A549 (cell line): ENCODE measurements at regions not wholly inside any gene's neighbourhood (a gene's known extent, or its start where the extent isn't known, plus 50 kb on each side); places are given as distances from the start of the nearest gene placed in this dataset.

Experiments used
- ATAC-seq, 2 experiments: fragments of 200-7000 bp in 1 of 2; fragments of >200 bp in 1 of 2; cut with Nextera tagmentation in 1 of 2; cut with Tn5 transposase in 1 of 2; 3 replicates each; pipeline versions ENCODE4 v1.8.0 to v1.9.1; 2018 to 2020; ENCODE audit warnings: mild to moderate bottlenecking in 1 of 2, moderate library complexity in 1 of 2
- CTCF ChIA-PET: fragments of 300-600 bp; sonication (Branson Sonifier 250); formaldehyde crosslinking; extraction: SDS; loops from one replicate; lab custom pipeline; 2021; ENCODE audit warnings: antibody characterized with exemption, inconsistent platforms; lab: Yijun Ruan, JAX
- POLR2A ChIA-PET: fragments of 350-600 bp; formaldehyde crosslinking; extraction: SDS; loops from one replicate; lab custom pipeline; 2021; ENCODE audit warnings: antibody characterized with exemption, inconsistent platforms; lab: Yijun Ruan, JAX
- DNase-seq, 2 experiments: peaks; one replicate each; pipeline versions ENCODE4 v3.0.0 to v3.0.0-alpha.2; 2011 to 2016; ENCODE audit warnings: low read depth in 1 of 2, low spot score in 1 of 2
- FAIRE-seq: peaks from 2 replicates; lab custom pipeline; 2011; peaks lifted over from hg19 to GRCh38; lab: Jason Lieb, UNC
- H3K27ac ChIP-seq, 2 experiments: fragments of >200 bp; sonication (Bioruptor Twin); formaldehyde crosslinking; 3 replicates each; pipeline ENCODE4 v1.5.1; 2016 to 2017
- H3K4me1 ChIP-seq: fragments of >200 bp; sonication (Bioruptor Twin); formaldehyde crosslinking; 3 replicates; pipeline ENCODE4 v1.6.1; 2016
- H3K4me2 ChIP-seq: fragments of >200 bp; sonication (Bioruptor Twin); formaldehyde crosslinking; 3 replicates; pipeline ENCODE4 v1.6.1; 2016
- H3K4me3 ChIP-seq: fragments of >200 bp; sonication (Bioruptor Twin); formaldehyde crosslinking; 3 replicates; pipeline ENCODE4 v1.5.1; 2016
- H3K9me3 ChIP-seq: fragments of >200 bp; sonication (Bioruptor Twin); formaldehyde crosslinking; 3 replicates; pipeline ENCODE4 v1.6.1; 2016
- ATOH8 ChIP-seq: fragments of 250-450 bp; sonication (Bioruptor Pico); IDR thresholded peaks from 2 replicates; pipeline ENCODE4 v1.5.0; 2020; ENCODE audit warnings: low read depth, mild to moderate bottlenecking, moderate library complexity
- BHLHE40 ChIP-seq: IDR thresholded peaks from 2 replicates; pipeline ENCODE4 v1.6.1; 2012; ENCODE audit warnings: low read depth, low read length, inconsistent platforms
- EHF ChIP-seq: fragments of 250-450 bp; sonication (Bioruptor Pico); IDR thresholded peaks from 2 replicates; pipeline ENCODE4 v1.5.0; 2020; ENCODE audit warnings: mild to moderate bottlenecking
- EP300 ChIP-seq, 2 experiments: fragments of >200 bp; sonication (Bioruptor Twin); formaldehyde crosslinking; IDR thresholded peaks; 2 replicates in 1 of 2; 3 replicates in 1 of 2; pipeline ENCODE4 v1.6.1; 2016 to 2017
- ESRRA ChIP-seq: fragments of 150-350 bp; IDR thresholded peaks from 2 replicates; pipeline ENCODE4 v1.6.1; 2014; ENCODE audit warnings: mild to moderate bottlenecking, low read length, borderline replicate concordance
- FOSB ChIP-seq: fragments of 250-450 bp; sonication (Bioruptor Pico); IDR thresholded peaks from 2 replicates; pipeline ENCODE4 v1.5.0; 2020; ENCODE audit warnings: mild to moderate bottlenecking, moderate library complexity
- HOXA7 ChIP-seq: fragments of 250-450 bp; sonication (Bioruptor Pico); IDR thresholded peaks from 2 replicates; pipeline ENCODE4 v1.5.0; 2020; ENCODE audit warnings: mild to moderate bottlenecking, moderate library complexity
- JUN ChIP-seq, 2 experiments: fragments of >200 bp; sonication (Bioruptor Twin); formaldehyde crosslinking; IDR thresholded peaks; 2 replicates in 1 of 2; 3 replicates in 1 of 2; pipeline ENCODE4 v1.6.1; 2016 to 2017
- KDM1A ChIP-seq: fragments of 200-600 bp; sonication (generic); IDR thresholded peaks from 2 replicates; pipeline ENCODE4 v1.6.1; 2016; ENCODE audit warnings: low read depth, mild to moderate bottlenecking
- MAFK ChIP-seq: fragments of 450-650 bp; IDR thresholded peaks from 2 replicates; pipeline ENCODE4 v1.6.1; 2014; ENCODE audit not compliant: partially characterized antibody
- MAX ChIP-seq: IDR thresholded peaks from 2 replicates; pipeline ENCODE4 v1.6.1; 2012
- MYC ChIP-seq: IDR thresholded peaks from 2 replicates; pipeline ENCODE4 v1.6.1; 2012; ENCODE audit warnings: mild to moderate bottlenecking, inconsistent platforms, low read length, improper control_type of control experiment, borderline replicate concordance
- NFE2L2 ChIP-seq: fragments of 150-350 bp; conservative IDR thresholded peaks from 2 replicates; pipeline ENCODE4 v1.6.1; 2014; ENCODE audit warnings: low read length
- POLR2AphosphoS2 ChIP-seq: conservative IDR thresholded peaks from 2 replicates; pipeline ENCODE4 v1.6.1; 2012; ENCODE audit warnings: low read length, improper control_type of control experiment, inconsistent platforms
- RAD21 ChIP-seq, 2 experiments: fragments of >200 bp in 1 of 2; sonication (Bioruptor Twin) in 1 of 2; formaldehyde crosslinking in 1 of 2; IDR thresholded peaks in 1 of 2; conservative IDR thresholded peaks in 1 of 2; 2 replicates in 1 of 2; 3 replicates in 1 of 2; pipeline ENCODE4 v1.6.1; 2012 to 2018; ENCODE audit warnings: inconsistent platforms in 1 of 2
- RFX5 ChIP-seq: fragments of 450-650 bp; IDR thresholded peaks from 2 replicates; pipeline ENCODE4 v1.7.1; 2014; ENCODE audit warnings: antibody characterized with exemption, mild to moderate bottlenecking, moderate library complexity
- TP53 ChIP-seq: fragments of 250-450 bp; sonication (Bioruptor Pico); IDR thresholded peaks from 2 replicates; pipeline ENCODE4 v1.5.0; 2021; ENCODE audit warnings: mild to moderate bottlenecking, moderate library complexity
- USF2 ChIP-seq: fragments of 450-650 bp; IDR thresholded peaks from 2 replicates; pipeline ENCODE4 v1.6.1; 2014; ENCODE audit warnings: antibody characterized with exemption
- WGBS: methylation state at CpG from one replicate; pipeline ENCODE4 v1.1.6; 2017; ENCODE audit errors: missing lambda C conversion rate; 5-methylcytosine and 5-hydroxymethylcytosine counted together
- TF ChIP-seq, protein P1 (sequence below): fragments of >200 bp; sonication (Bioruptor Twin); formaldehyde crosslinking; IDR thresholded peaks from 3 replicates; pipeline ENCODE4 v1.6.1; 2016
- TF ChIP-seq, protein P2 (sequence below): IDR thresholded peaks from 2 replicates; pipeline ENCODE4 v1.6.1; 2012

DNA sequence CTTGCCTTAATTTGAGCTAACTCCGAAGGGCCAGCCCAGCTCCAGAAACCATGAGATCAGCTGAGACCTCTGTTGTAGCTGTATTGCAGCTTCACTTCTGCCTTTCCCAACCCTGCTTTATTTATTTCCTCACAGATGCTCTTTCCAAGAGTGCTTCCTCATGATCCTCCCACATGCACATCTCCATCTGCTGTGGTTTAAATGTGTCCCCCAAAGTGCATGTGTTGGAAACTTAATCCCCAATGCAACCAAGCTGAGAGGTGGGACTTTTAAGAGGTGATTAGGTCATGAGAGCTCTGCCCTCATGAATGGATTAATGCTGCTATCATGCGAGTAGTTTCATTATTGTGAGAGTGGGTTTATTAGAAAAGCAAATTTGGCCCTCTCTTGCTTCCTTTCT, 164.4 kb upstream of the TAB2 start:
- Histone ChIP-seq H3K4me1 (no peaks in the 10 kb centered on the region), H3K4me3 (no peak overlapping the region), H3K9me3 (no peaks in the 10 kb centered on the region), H3K27ac (no peak overlapping the region), H3K4me2 (no peak overlapping the region)
- no peak for DNase-seq
- no peak for FAIRE-seq
- 50% methylated on average over 2 of the region's 2 CpGs for WGBS
- TF ChIP-seq RFX5, result no peak
- POLR2A ChIA-PET, result no interaction called here
- CTCF ChIA-PET, result no interaction called here
- no peak for ATAC-seq

DNA sequence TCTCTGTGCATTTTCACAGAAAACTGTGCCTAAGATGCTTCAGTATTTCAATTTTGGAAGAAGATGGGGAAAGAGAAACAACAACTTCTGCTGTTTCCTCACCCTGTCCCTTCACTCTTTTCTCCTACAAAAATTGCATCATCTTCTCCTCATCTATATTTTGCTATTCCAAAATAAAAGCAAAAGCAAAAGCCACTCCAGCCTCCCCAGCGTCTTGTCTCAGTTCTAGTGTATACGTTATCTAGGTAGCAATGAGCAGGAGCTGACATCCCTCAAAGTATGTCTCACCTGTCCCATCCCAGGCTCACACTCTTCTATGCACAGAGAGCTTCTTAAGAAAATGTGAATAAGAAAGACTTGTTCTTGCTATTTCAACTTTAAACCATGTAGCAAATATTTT, 163.8 kb upstream of the TAB2 start:
- no peak overlapping the region for H3K27ac ChIP-seq
- H3K4me1 ChIP-seq, result no peaks in the 10 kb centered on the region
- no peak for TF ChIP-seq MAFK
- no peak for TF ChIP-seq POLR2AphosphoS2
- no peak for TF ChIP-seq EHF (CRISPR knock-in tag)
- no peak for TF ChIP-seq RFX5
- no peak for TF ChIP-seq EP300 (IDR thresholded peaks at IDR 0.05)
- TF ChIP-seq BHLHE40, result no peak
- no peak for TF ChIP-seq JUN (IDR thresholded peaks at IDR 0.05)
- TF ChIP-seq FOSB, result no peak
- no peak for TF ChIP-seq ATOH8 (CRISPR knock-in tag)
- TF ChIP-seq HOXA7 (CRISPR knock-in tag), result no peak
- TF ChIP-seq TP53 (CRISPR knock-in tag), result no peak
- TF ChIP-seq, protein P1, sequence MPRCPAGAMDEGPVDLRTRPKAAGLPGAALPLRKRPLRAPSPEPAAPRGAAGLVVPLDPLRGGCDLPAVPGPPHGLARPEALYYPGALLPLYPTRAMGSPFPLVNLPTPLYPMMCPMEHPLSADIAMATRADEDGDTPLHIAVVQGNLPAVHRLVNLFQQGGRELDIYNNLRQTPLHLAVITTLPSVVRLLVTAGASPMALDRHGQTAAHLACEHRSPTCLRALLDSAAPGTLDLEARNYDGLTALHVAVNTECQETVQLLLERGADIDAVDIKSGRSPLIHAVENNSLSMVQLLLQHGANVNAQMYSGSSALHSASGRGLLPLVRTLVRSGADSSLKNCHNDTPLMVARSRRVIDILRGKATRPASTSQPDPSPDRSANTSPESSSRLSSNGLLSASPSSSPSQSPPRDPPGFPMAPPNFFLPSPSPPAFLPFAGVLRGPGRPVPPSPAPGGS, result no peak
- TF ChIP-seq KDM1A, result no peak
- CTCF ChIA-PET, result no interaction called here
- H3K4me3 ChIP-seq, result no peak overlapping the region
- POLR2A ChIA-PET, result no interaction called here
- 65% methylated on average over 2 of the region's 2 CpGs for WGBS
- FAIRE-seq (no peak), ATAC-seq (no peak), DNase-seq (no peak)
- H3K4me2 ChIP-seq, result no peak overlapping the region
- H3K9me3 ChIP-seq, result no peaks in the 10 kb centered on the region

DNA sequence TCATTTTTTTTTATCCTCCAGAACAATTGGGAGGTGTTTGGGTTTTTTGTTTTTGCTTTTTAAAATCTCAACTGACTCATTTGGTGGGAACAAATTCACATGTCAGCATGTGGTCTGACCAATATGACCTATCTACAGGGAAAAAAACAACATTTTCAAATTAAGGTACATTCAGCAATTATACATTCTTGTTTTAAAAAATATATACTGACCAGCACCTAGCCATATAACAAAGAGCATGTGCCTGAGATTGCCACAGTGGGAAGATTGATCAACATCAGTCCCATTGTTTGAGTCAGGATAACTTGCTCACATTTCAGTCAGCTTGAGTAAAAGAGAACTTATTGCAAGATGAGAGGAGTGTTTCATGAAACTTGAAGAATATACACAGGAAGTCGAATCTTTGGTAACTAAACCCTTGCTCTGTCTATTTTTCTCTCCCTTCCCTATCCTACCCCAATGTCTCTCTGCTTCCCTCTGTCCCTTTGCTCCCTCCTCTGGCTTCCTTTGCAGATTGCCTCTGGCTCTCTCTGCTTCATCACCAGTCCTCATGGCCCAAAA, 163.2 kb upstream of the TAB2 start:
- FAIRE-seq (no peak), ATAC-seq (no peak), DNase-seq (no peak)
- H3K27ac ChIP-seq, result no peak overlapping the region
- CTCF ChIA-PET, result no interaction called here
- no peak for TF ChIP-seq KDM1A
- no peak overlapping the region for H3K4me3 ChIP-seq
- 0% methylated on average over 1 of the region's 1 CpG for WGBS
- POLR2A ChIA-PET, result no interaction called here
- H3K4me2 ChIP-seq, result no peak overlapping the region
- H3K9me3 ChIP-seq, result no peaks in the 10 kb centered on the region
- H3K4me1 ChIP-seq, result no peaks in the 10 kb centered on the region

DNA sequence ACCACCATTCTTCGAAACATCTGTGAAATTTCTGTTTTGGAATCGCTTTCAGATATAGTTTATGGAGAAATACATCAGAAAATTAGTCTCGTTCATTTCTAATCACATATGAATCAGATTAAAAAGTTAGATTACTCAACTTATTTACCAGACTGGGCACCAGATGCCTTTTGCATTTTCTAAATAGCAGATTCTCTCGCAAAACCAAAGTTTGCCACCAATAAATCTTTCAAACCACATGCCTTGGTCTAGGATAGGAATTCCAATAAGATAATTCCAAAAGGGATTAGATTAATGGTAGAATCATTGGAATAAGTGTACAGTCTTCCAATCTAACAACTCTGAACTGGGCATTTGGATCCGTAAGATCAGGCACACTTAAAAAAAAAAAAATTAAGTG, 160.4 kb upstream of the TAB2 start:
- Histone ChIP-seq H3K4me1 (no peaks in the 10 kb centered on the region), H3K9me3 (no peaks in the 10 kb centered on the region), H3K4me2 (no peak overlapping the region), H3K27ac (no peak overlapping the region), H3K4me3 (no peak overlapping the region)
- FAIRE-seq (no peak), ATAC-seq (no peak), DNase-seq (no peak)
- POLR2A ChIA-PET, result no interaction called here
- TF ChIP-seq RAD21 (conservative IDR thresholded peaks at IDR 0.05 in 1 of 2, IDR thresholded peaks at IDR 0.05 in 1 of 2), result no peak
- TF ChIP-seq MAX, result no peak
- TF ChIP-seq ESRRA, result no peak
- CTCF ChIA-PET, result no interaction called here
- 60% methylated on average over 5 of the region's 5 CpGs for WGBS

- TF ChIP-seq, protein P2, sequence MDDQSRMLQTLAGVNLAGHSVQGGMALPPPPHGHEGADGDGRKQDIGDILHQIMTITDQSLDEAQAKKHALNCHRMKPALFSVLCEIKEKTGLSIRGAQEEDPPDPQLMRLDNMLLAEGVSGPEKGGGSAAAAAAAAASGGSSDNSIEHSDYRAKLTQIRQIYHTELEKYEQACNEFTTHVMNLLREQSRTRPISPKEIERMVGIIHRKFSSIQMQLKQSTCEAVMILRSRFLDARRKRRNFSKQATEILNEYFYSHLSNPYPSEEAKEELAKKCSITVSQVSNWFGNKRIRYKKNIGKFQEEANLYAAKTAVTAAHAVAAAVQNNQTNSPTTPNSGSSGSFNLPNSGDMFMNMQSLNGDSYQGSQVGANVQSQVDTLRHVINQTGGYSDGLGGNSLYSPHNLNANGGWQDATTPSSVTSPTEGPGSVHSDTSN, result no peak
- no peak for TF ChIP-seq MYC
- no peak for TF ChIP-seq RFX5
- TF ChIP-seq USF2, result no peak
- TF ChIP-seq NFE2L2, result no peak
- no peak for TF ChIP-seq KDM1A
- TF ChIP-seq, all 56 proteins: peak for 0
- FAIRE-seq, result no peak
- Histone ChIP-seq H3K9me3 (no peaks in the 10 kb centered on the region), H3K27ac (no peak overlapping the region), H3K4me3 (no peak overlapping the region), H3K4me2 (no peak overlapping the region), H3K4me1 (no peaks in the 10 kb centered on the region)
- DNase-seq, result no peak
- 92% methylated on average over 6 of the region's 6 CpGs for WGBS
- CTCF ChIA-PET, result interaction anchor here (0.7 kb wide), 1 partner anchor 274 kb away, joined by 3 read pairs; no protein-coding TSS in a partner anchor
- POLR2A ChIA-PET, result no interaction called here
- no peak for ATAC-seq
These were observed 159.4 kb upstream of the TAB2 start for GRCh38 chr6:149158076-149158475.
